SU-DHL-6 (cell line): ENCODE measurements at regions not wholly inside any gene's neighbourhood (a gene's known extent, or its start where the extent isn't known, plus 50 kb on each side); places are given as distances from the start of the nearest gene placed in this dataset.

Source experiments
- CTCF ChIP-seq: fragments of 200-600 bp; sonication (generic); IDR thresholded peaks from one replicate; pipeline ENCODE4 v1.5.1; 2017; ENCODE audit warnings: antibody characterized with exemption, mild to moderate bottlenecking, low read length, moderate library complexity; ENCODE audit not compliant: insufficient read depth, poor library complexity, severe bottlenecking
- EZH2phosphoT487 ChIP-seq: fragments of 200-600 bp; sonication (generic), shearing (Covaris generic); conservative IDR thresholded peaks from 2 replicates; pipeline ENCODE4 v1.6.1; 2018; ENCODE audit warnings: mild to moderate bottlenecking, antibody characterized with exemption, low read length, moderate library complexity, mixed read lengths

- TF ChIP-seq CTCF, result no peak
- no peak for TF ChIP-seq EZH2phosphoT487
Measured at GRCh38 chr1:119294199-119294598, 74.4 kb upstream of the HAO2 start.
